Thyroid gland (tissue), 4 donors: ENCODE measurements at regions not wholly inside any gene's neighbourhood (a gene's known extent, or its start where the extent isn't known, plus 50 kb on each side); places are given as distances from the start of the nearest gene placed in this dataset.

Source experiments
- POLR2A ChIP-seq, 2 donors: fragments of 450-650 bp; IDR thresholded peaks; one replicate each; pipeline ENCODE4 v1.6.1; 2017; ENCODE audit warnings: antibody characterized with exemption in 2 of 2, mild to moderate bottlenecking in 2 of 2, moderate library complexity in 1 of 2
- TF ChIP-seq, protein P1 (sequence below), 6 experiments: fragments of 200-600 bp in 3 of 6; fragments of 450-650 bp in 3 of 6; sonication (generic) in 3 of 6; IDR thresholded peaks; one replicate each; pipeline ENCODE4 v1.5.1; 2016 to 2019; ENCODE audit warnings: antibody characterized with exemption in 6 of 6, mild to moderate bottlenecking in 2 of 6, inconsistent platforms in 1 of 6, moderate library complexity in 1 of 6

DNA sequence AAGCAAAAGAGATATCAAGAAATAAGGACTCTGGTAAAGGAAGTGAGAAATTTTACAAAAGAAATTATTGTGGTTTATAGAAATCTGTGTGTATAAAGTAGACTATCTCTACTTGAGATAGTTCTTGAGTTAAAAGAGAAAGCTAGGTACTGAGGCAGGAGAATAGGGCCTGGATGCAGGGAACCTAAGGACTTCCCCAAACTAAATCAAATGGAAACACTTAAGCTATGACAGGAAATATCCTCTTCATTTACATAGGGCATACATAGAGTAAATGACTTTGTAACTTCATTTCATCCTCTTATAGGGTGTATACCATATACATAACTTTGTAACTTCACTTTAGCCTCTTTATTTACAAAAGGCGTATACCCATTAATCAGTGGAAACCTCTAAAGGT lies 219.2 kb upstream of the RGPD4 start:
- TF ChIP-seq, protein P1, sequence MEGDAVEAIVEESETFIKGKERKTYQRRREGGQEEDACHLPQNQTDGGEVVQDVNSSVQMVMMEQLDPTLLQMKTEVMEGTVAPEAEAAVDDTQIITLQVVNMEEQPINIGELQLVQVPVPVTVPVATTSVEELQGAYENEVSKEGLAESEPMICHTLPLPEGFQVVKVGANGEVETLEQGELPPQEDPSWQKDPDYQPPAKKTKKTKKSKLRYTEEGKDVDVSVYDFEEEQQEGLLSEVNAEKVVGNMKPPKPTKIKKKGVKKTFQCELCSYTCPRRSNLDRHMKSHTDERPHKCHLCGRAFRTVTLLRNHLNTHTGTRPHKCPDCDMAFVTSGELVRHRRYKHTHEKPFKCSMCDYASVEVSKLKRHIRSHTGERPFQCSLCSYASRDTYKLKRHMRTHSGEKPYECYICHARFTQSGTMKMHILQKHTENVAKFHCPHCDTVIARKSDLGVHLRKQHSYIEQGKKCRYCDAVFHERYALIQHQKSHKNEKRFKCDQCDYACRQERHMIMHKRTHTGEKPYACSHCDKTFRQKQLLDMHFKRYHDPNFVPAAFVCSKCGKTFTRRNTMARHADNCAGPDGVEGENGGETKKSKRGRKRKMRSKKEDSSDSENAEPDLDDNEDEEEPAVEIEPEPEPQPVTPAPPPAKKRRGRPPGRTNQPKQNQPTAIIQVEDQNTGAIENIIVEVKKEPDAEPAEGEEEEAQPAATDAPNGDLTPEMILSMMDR (IDR thresholded peaks at IDR 0.05), result no peak
- TF ChIP-seq POLR2A (IDR thresholded peaks at IDR 0.05), result no peak
